K562 (cell line): ENCODE measurements at regions not wholly inside any gene's neighbourhood (a gene's known extent, or its start where the extent isn't known, plus 50 kb on each side); places are given as distances from the start of the nearest gene placed in this dataset.

Experiments used
- BHLHE40 ChIP-seq: IDR thresholded peaks from 2 replicates; pipeline ENCODE4 v1.6.1; 2011; ENCODE audit warnings: low read length, improper control_type of control experiment
- CCNT2 ChIP-seq: IDR thresholded peaks from 2 replicates; pipeline ENCODE4 v1.6.1; 2011; ENCODE audit warnings: borderline replicate concordance, low read depth, mild to moderate bottlenecking, moderate library complexity, mixed read lengths, low read length; ENCODE audit not compliant: insufficient read length; ENCODE audit errors: extremely low read depth
- CEBPG ChIP-seq, 3 experiments: fragments of 200-800 bp in 1 of 3; sonication (Bioruptor generic) in 1 of 3; sonication (generic) in 1 of 3; formaldehyde crosslinking in 1 of 3; IDR thresholded peaks in 2 of 3; conservative IDR thresholded peaks in 1 of 3; 2 replicates each; pipeline versions ENCODE4 v1.6.1 to v1.8.0; 2016 to 2022; ENCODE audit warnings: missing compliant biosample characterization in 2 of 3, missing genetic modification characterization in 2 of 3, mild to moderate bottlenecking in 1 of 3, missing genetic modification reagents in 1 of 3
- E2F5 ChIP-seq: sonication (generic); formaldehyde crosslinking; IDR thresholded peaks from 2 replicates; pipeline ENCODE4 v1.8.0; 2022; ENCODE audit warnings: mild to moderate bottlenecking, missing genetic modification reagents
- E2F6 ChIP-seq, 2 experiments: IDR thresholded peaks; 2 replicates each; pipeline ENCODE4 v1.6.1; 2011; ENCODE audit warnings: borderline replicate concordance in 1 of 2, control low read depth in 1 of 2, low read depth in 1 of 2, low read length in 1 of 2, mild to moderate bottlenecking in 1 of 2, mixed read lengths in 1 of 2, moderate library complexity in 1 of 2; ENCODE audit not compliant: insufficient read depth in 1 of 2, insufficient read length in 1 of 2, poor library complexity in 1 of 2, severe bottlenecking in 1 of 2; ENCODE audit errors: extremely low read depth in 1 of 2
- ELF2 ChIP-seq: fragments of 250-450 bp; sonication (Bioruptor Pico); IDR thresholded peaks from 2 replicates; pipeline ENCODE4 v1.5.0; 2021; ENCODE audit warnings: mild to moderate bottlenecking
- ETV6 ChIP-seq, 3 experiments: fragments of 150-350 bp in 1 of 3; sonication (generic) in 1 of 3; formaldehyde crosslinking in 1 of 3; IDR thresholded peaks; 2 replicates each; pipeline versions ENCODE4 v1.6.1 to v1.8.0; 2014 to 2022; ENCODE audit warnings: borderline replicate concordance in 2 of 3, low read depth in 2 of 3, antibody characterized with exemption in 1 of 3, low read length in 1 of 3, mild to moderate bottlenecking in 1 of 3, missing genetic modification reagents in 1 of 3
- FOS ChIP-seq: IDR thresholded peaks from 3 replicates; pipeline ENCODE4 v1.6.1; 2011; ENCODE audit not compliant: insufficient read length; ENCODE audit errors: extremely low read depth
- L3MBTL2 ChIP-seq: fragments of 450-650 bp; IDR thresholded peaks from 2 replicates; pipeline ENCODE4 v1.6.1; 2016; ENCODE audit warnings: mild to moderate bottlenecking, moderate library complexity
- MAZ ChIP-seq, 2 experiments: fragments of 450-650 bp in 1 of 2; sonication (generic) in 1 of 2; formaldehyde crosslinking; IDR thresholded peaks in 1 of 2; conservative IDR thresholded peaks in 1 of 2; 2 replicates each; pipeline versions ENCODE4 v1.4.0 to v1.5.0; 2020; ENCODE audit warnings: mild to moderate bottlenecking in 1 of 2, missing genetic modification reagents in 1 of 2
- NFRKB ChIP-seq: fragments of 450-650 bp; IDR thresholded peaks from 2 replicates; pipeline ENCODE4 v1.6.1; 2016; ENCODE audit warnings: low read depth
- NFYB ChIP-seq: IDR thresholded peaks from 2 replicates; pipeline ENCODE4 v1.6.1; 2011; ENCODE audit warnings: mild to moderate bottlenecking, moderate library complexity; ENCODE audit not compliant: insufficient read length; ENCODE audit errors: extremely low read depth
- NR1H2 ChIP-seq: sonication (generic); formaldehyde crosslinking; IDR thresholded peaks from 2 replicates; pipeline ENCODE4 v1.4.0; 2020; ENCODE audit warnings: mild to moderate bottlenecking, missing genetic modification reagents
- PCBP2 ChIP-seq: fragments of 200-400 bp; formaldehyde crosslinking; IDR thresholded peaks from 2 replicates; pipeline ENCODE4 v1.6.1; 2018; ENCODE audit warnings: low read length, low read depth, mild to moderate bottlenecking, moderate library complexity; ENCODE audit not compliant: poor library complexity, severe bottlenecking
- PML ChIP-seq: IDR thresholded peaks from 2 replicates; pipeline ENCODE4 v1.6.1; 2012; ENCODE audit warnings: low read length, inconsistent platforms
- SLC30A9 ChIP-seq: fragments of 250-450 bp; sonication (Bioruptor Pico); IDR thresholded peaks from 2 replicates; pipeline ENCODE4 v1.8.0; 2022; ENCODE audit warnings: mild to moderate bottlenecking, moderate library complexity
- SMAD3 ChIP-seq: fragments of 450-650 bp; formaldehyde crosslinking; conservative IDR thresholded peaks from 2 replicates; pipeline ENCODE4 v1.4.0; 2020; ENCODE audit warnings: mild to moderate bottlenecking
- SREBF1 ChIP-seq: fragments of 150-350 bp; IDR thresholded peaks from 2 replicates; pipeline ENCODE4 v1.6.1; 2014; ENCODE audit warnings: antibody characterized with exemption, low read depth, low read length, borderline replicate concordance
- TEAD2 ChIP-seq: fragments of 450-650 bp; IDR thresholded peaks from 2 replicates; pipeline ENCODE4 v1.6.1; 2016; ENCODE audit warnings: missing genetic modification characterization, control low read depth, missing compliant biosample characterization
- TFE3 ChIP-seq: fragments of 450-650 bp; formaldehyde crosslinking; IDR thresholded peaks from 2 replicates; pipeline ENCODE4 v1.4.0; 2020; ENCODE audit warnings: mild to moderate bottlenecking, mixed read lengths
- TGIF2 ChIP-seq: sonication (generic); formaldehyde crosslinking; IDR thresholded peaks from 2 replicates; pipeline ENCODE4 v1.8.1; 2022; ENCODE audit warnings: mild to moderate bottlenecking, missing genetic modification reagents, moderate library complexity
- TRIM28 ChIP-seq: fragments of 450-650 bp; IDR thresholded peaks from 2 replicates; pipeline ENCODE4 v1.6.1; 2017
- ZNF133 ChIP-seq: fragments of 250-450 bp; sonication (Bioruptor Pico); IDR thresholded peaks from 2 replicates; pipeline ENCODE4 v1.4.0; 2020; ENCODE audit warnings: mild to moderate bottlenecking
- ZNF146 ChIP-seq: IDR thresholded peaks from one replicate; pipeline ENCODE4 v1.6.1; 2018; ENCODE audit warnings: missing compliant biosample characterization; ENCODE audit not compliant: unreplicated experiment
- ZNF212 ChIP-seq: fragments of 450-650 bp; formaldehyde crosslinking; IDR thresholded peaks from 2 replicates; pipeline ENCODE4 v1.4.0; 2020; ENCODE audit warnings: mild to moderate bottlenecking
- ZNF217 ChIP-seq: sonication (generic); formaldehyde crosslinking; IDR thresholded peaks from 2 replicates; pipeline ENCODE4 v1.8.0; 2022; ENCODE audit warnings: mild to moderate bottlenecking, missing genetic modification reagents
- ZNF778 ChIP-seq: fragments of 450-650 bp; formaldehyde crosslinking; IDR thresholded peaks from 2 replicates; pipeline ENCODE4 v1.4.0; 2020; ENCODE audit warnings: mild to moderate bottlenecking, moderate library complexity

- TF ChIP-seq E2F5 (CRISPR knock-in tag), result no peak
- no peak for TF ChIP-seq E2F6 (IDR thresholded peaks at IDR 0.05; ENCODE audit: borderline replicate concordance in 1 of 2, extremely low read depth in 1 of 2, insufficient read depth in 1 of 2, insufficient read length in 1 of 2, low read depth in 1 of 2, low read length in 1 of 2, poor library complexity in 1 of 2, severe bottlenecking in 1 of 2)
- no peak; the same call in 1 of the 2 replicates for TF ChIP-seq L3MBTL2
- TF ChIP-seq PML, result peak; percentile 99
- no peak for TF ChIP-seq ZNF146 (CRISPR knock-in tag)
- peak; percentile 83; the same call in 1 of the 2 replicates for TF ChIP-seq SMAD3 (CRISPR knock-in tag)
- TF ChIP-seq TGIF2 (CRISPR knock-in tag), result no peak
- peak in 1 of 2 experiments; percentile 81; a peak in 1 of 4 replicates for TF ChIP-seq ETV6 (IDR thresholded peaks at IDR 0.05; ENCODE audit: borderline replicate concordance in 1 of 2, low read depth in 2 of 2, low read length in 1 of 2)
- TF ChIP-seq ETV6 (CRISPR knock-in tag; IDR thresholded peaks at IDR 0.05; ENCODE audit: borderline replicate concordance), result no peak
- no peak for TF ChIP-seq ZNF217 (CRISPR knock-in tag)
- TF ChIP-seq BHLHE40, result peak; percentile 91
- no peak for TF ChIP-seq TEAD2 (tag)
- no peak for TF ChIP-seq ZNF133
- no peak for TF ChIP-seq SREBF1
- TF ChIP-seq TRIM28, result no peak
- no peak for TF ChIP-seq CEBPG (CRISPR knock-in tag; IDR thresholded peaks at IDR 0.05)
- TF ChIP-seq CEBPG (tag; conservative IDR thresholded peaks at IDR 0.05 in 1 of 2, IDR thresholded peaks at IDR 0.05 in 1 of 2), result no peak; a peak in 2 of 4 replicates
- TF ChIP-seq TFE3 (CRISPR knock-in tag), result no peak
- TF ChIP-seq ZNF212, result no peak
- TF ChIP-seq NFYB, result no peak
- TF ChIP-seq NFRKB, result no peak
- TF ChIP-seq ZNF778 (CRISPR knock-in tag), result no peak
- no peak for TF ChIP-seq PCBP2
- TF ChIP-seq FOS, result no peak
- no peak for TF ChIP-seq SLC30A9 (CRISPR knock-in tag)
- peak; percentile 96 for TF ChIP-seq CCNT2
- TF ChIP-seq ELF2, result no peak
- TF ChIP-seq NR1H2 (CRISPR knock-in tag), result no peak
- peak; percentile 50 to 78; a peak in 3 of 4 replicates for TF ChIP-seq MAZ (CRISPR knock-in tag; conservative IDR thresholded peaks at IDR 0.05 in 1 of 2, IDR thresholded peaks at IDR 0.05 in 1 of 2)
Measured at GRCh38 chr4:80143307-80143679, 54.0 kb upstream of the PRDM8 start (continued).
